ENCODE measurements at regions not wholly inside any gene's neighbourhood (a gene's known extent, or its start where the extent isn't known, plus 50 kb on each side); places are given as distances from the start of the nearest gene placed in this dataset.

- no peaks in the 10 kb centered on the region for H3K9me3 Mint-ChIP-seq (ENCODE audit: low read depth, unreplicated experiment)
- H3K36me3 Mint-ChIP-seq (ENCODE audit: insufficient read depth, unreplicated experiment): no peaks in the 10 kb centered on the region
- no peaks in the 10 kb centered on the region for H3K27me3 Mint-ChIP-seq (ENCODE audit: unreplicated experiment)
- TF ChIP-seq CTCF (IDR thresholded peaks at IDR 0.05; ENCODE audit: unreplicated experiment): no peak
- no peaks in the 10 kb centered on the region for H3K4me1 Mint-ChIP-seq (ENCODE audit: low read depth, unreplicated experiment)
- DNase-seq: no peak
- CTCF ChIA-PET: no interaction called here
- intact Hi-C loops (cut with micrococcal nuclease; ENCODE audit: unreplicated experiment): no loop called here
- H3K4me3 Mint-ChIP-seq (ENCODE audit: low read depth, unreplicated experiment): no peak overlapping the region
- BruUV-seq (replicated peaks): no TSS peak
- H3K27ac Mint-ChIP-seq (ENCODE audit: unreplicated experiment): no peak overlapping the region
Measured at GRCh38 chr14:45905672-45906071, 652.7 kb upstream of the MIS18BP1 start.

- no peak for TF ChIP-seq CTCF (IDR thresholded peaks at IDR 0.05; ENCODE audit: unreplicated experiment)
Measured at GRCh38 chr14:45904314-45904713, 651.3 kb upstream of the MIS18BP1 start.

GRCh38 chr14:45902241-45902640 lies 649.2 kb upstream of the MIS18BP1 start:
- no peak for TF ChIP-seq CTCF (IDR thresholded peaks at IDR 0.05; ENCODE audit: unreplicated experiment)
- CTCF ChIA-PET: no interaction called here
- H3K9me3 Mint-ChIP-seq (ENCODE audit: low read depth, unreplicated experiment): no peaks in the 10 kb centered on the region
- DNase-seq: no peak
- no peak overlapping the region for H3K27ac Mint-ChIP-seq (ENCODE audit: unreplicated experiment)
- intact Hi-C loops (cut with micrococcal nuclease; ENCODE audit: unreplicated experiment): no loop called here
- no peaks in the 10 kb centered on the region for H3K36me3 Mint-ChIP-seq (ENCODE audit: insufficient read depth, unreplicated experiment)
- no TSS peak for BruUV-seq (replicated peaks)
- H3K27me3 Mint-ChIP-seq (ENCODE audit: unreplicated experiment): no peaks in the 10 kb centered on the region
- H3K4me1 Mint-ChIP-seq (ENCODE audit: low read depth, unreplicated experiment): no peaks in the 10 kb centered on the region
- H3K4me3 Mint-ChIP-seq (ENCODE audit: low read depth, unreplicated experiment): no peak overlapping the region

More at GRCh38 chr14:45904314-45904713, 651.3 kb upstream of the MIS18BP1 start:
- Mint-ChIP-seq H3K36me3 (ENCODE audit: insufficient read depth, unreplicated experiment) (no peaks in the 10 kb centered on the region), H3K27me3 (ENCODE audit: unreplicated experiment) (no peaks in the 10 kb centered on the region), H3K9me3 (ENCODE audit: low read depth, unreplicated experiment) (no peaks in the 10 kb centered on the region), H3K4me1 (ENCODE audit: low read depth, unreplicated experiment) (no peaks in the 10 kb centered on the region), H3K4me3 (ENCODE audit: low read depth, unreplicated experiment) (no peak overlapping the region), H3K27ac (ENCODE audit: unreplicated experiment) (no peak overlapping the region)
- CTCF ChIA-PET: no interaction called here
- DNase-seq: no peak
- intact Hi-C loops (cut with micrococcal nuclease; ENCODE audit: unreplicated experiment): no loop called here
- BruUV-seq (replicated peaks): no TSS peak

GRCh38 chr14:45897439-45897838 lies 644.4 kb upstream of the MIS18BP1 start:
- Mint-ChIP-seq H3K36me3 (ENCODE audit: insufficient read depth, unreplicated experiment) (no peaks in the 10 kb centered on the region), H3K9me3 (ENCODE audit: low read depth, unreplicated experiment) (no peaks in the 10 kb centered on the region), H3K27me3 (ENCODE audit: unreplicated experiment) (no peaks in the 10 kb centered on the region), H3K27ac (ENCODE audit: unreplicated experiment) (no peak overlapping the region), H3K4me1 (ENCODE audit: low read depth, unreplicated experiment) (no peaks in the 10 kb centered on the region), H3K4me3 (ENCODE audit: low read depth, unreplicated experiment) (no peak overlapping the region)
- no peak for DNase-seq
- BruUV-seq (replicated peaks): no TSS peak
- intact Hi-C loops (cut with micrococcal nuclease; ENCODE audit: unreplicated experiment): no loop called here
- CTCF ChIA-PET: no interaction called here
- no peak for TF ChIP-seq CTCF (IDR thresholded peaks at IDR 0.05; ENCODE audit: unreplicated experiment)

GRCh38 chr14:45893127-45893526 lies 640.1 kb upstream of the MIS18BP1 start:
- BruUV-seq (replicated peaks): no TSS peak
- no peak for DNase-seq
- peaks cover 8% of the 10 kb centered on the region for H3K9me3 Mint-ChIP-seq (ENCODE audit: low read depth, unreplicated experiment)
- no peaks in the 10 kb centered on the region for H3K27me3 Mint-ChIP-seq (ENCODE audit: unreplicated experiment)
- no peak overlapping the region for H3K27ac Mint-ChIP-seq (ENCODE audit: unreplicated experiment)
- no peaks in the 10 kb centered on the region for H3K4me1 Mint-ChIP-seq (ENCODE audit: low read depth, unreplicated experiment)
- no peaks in the 10 kb centered on the region for H3K36me3 Mint-ChIP-seq (ENCODE audit: insufficient read depth, unreplicated experiment)
- CTCF ChIA-PET: no interaction called here
- intact Hi-C loops (cut with micrococcal nuclease; ENCODE audit: unreplicated experiment): no loop called here
- no peak for TF ChIP-seq CTCF (IDR thresholded peaks at IDR 0.05; ENCODE audit: unreplicated experiment)
- H3K4me3 Mint-ChIP-seq (ENCODE audit: low read depth, unreplicated experiment): no peak overlapping the region

All from Calu3 (cell line).